ENCODE measurements at regions not wholly inside any gene's neighbourhood (a gene's known extent, or its start where the extent isn't known, plus 50 kb on each side); places are given as distances from the start of the nearest gene placed in this dataset.

GRCh38 chr4:33722254-33722653 lies 2522.1 kb downstream of the ARAP2 start:
- TF ChIP-seq CTCF (conservative IDR thresholded peaks at IDR 0.05; ENCODE audit: low read depth, low read length) (no peak), EZH2 (IDR thresholded peaks at IDR 0.05; ENCODE audit: borderline replicate concordance, low read depth, low read length, poor library complexity, severe bottlenecking) (no peak)
